ENCODE measurements at regions not wholly inside any gene's neighbourhood (a gene's known extent, or its start where the extent isn't known, plus 50 kb on each side); places are given as distances from the start of the nearest gene placed in this dataset.

- intact Hi-C loops (cut with micrococcal nuclease) = no loop called here
- Histone ChIP-seq H3K9me2 (replicated peaks; ENCODE audit: low read length) (no peaks in the 10 kb centered on the region), H3K9me3 (ENCODE audit: low read length) (no peaks in the 10 kb centered on the region), H3K9ac (ENCODE audit: low read length) (no peak overlapping the region), H3K36me3 (ENCODE audit: low read depth, low read length) (no peaks in the 10 kb centered on the region), H3K27me3 (ENCODE audit: low read length) (no peaks in the 10 kb centered on the region), H2AFZ (ENCODE audit: low read length) (no peak overlapping the region), H3F3A (ENCODE audit: low read length, unreplicated experiment) (no peaks in the 10 kb centered on the region), H3K4me1 (ENCODE audit: insufficient read depth, low read length) (no peaks in the 10 kb centered on the region), H3K27ac (ENCODE audit: low read length) (no peak overlapping the region), H3K4me3 (ENCODE audit: low read length) (no peak overlapping the region), H4K20me1 (ENCODE audit: low read length) (no peaks in the 10 kb centered on the region), H3K4me2 (ENCODE audit: low read length) (no peak overlapping the region), H3K79me2 (ENCODE audit: low read length) (no peaks in the 10 kb centered on the region)
- ATAC-seq = no peak
- ChIA-PET POLR2A (ENCODE audit: unreplicated experiment) (no interaction called here), CTCF (no interaction called here)
- DNase-seq = no peak
- no TSS peak for BruUV-seq (replicated peaks)
- TF ChIP-seq EZH2phosphoT487 (IDR thresholded peaks at IDR 0.05; ENCODE audit: borderline replicate concordance, low read length) (no peak), CTCF (conservative IDR thresholded peaks at IDR 0.05; ENCODE audit: low read depth, low read length) (no peak), EZH2 (IDR thresholded peaks at IDR 0.05; ENCODE audit: low read length, unreplicated experiment) (no peak)
These were observed 731.7 kb upstream of the RAB6C start for GRCh38 chr2:129247751-129248150.

GRCh38 chr2:129248198-129248597 lies 731.3 kb upstream of the RAB6C start:
- ChIA-PET CTCF (no interaction called here), POLR2A (ENCODE audit: unreplicated experiment) (no interaction called here)
- DNase-seq = no peak
- ATAC-seq = no peak
- Histone ChIP-seq H3F3A (ENCODE audit: low read length, unreplicated experiment) (no peaks in the 10 kb centered on the region), H2AFZ (ENCODE audit: low read length) (no peak overlapping the region), H3K9ac (ENCODE audit: low read length) (no peak overlapping the region), H3K27ac (ENCODE audit: low read length) (no peak overlapping the region), H3K27me3 (ENCODE audit: low read length) (no peaks in the 10 kb centered on the region), H3K9me2 (replicated peaks; ENCODE audit: low read length) (no peaks in the 10 kb centered on the region), H3K36me3 (ENCODE audit: low read depth, low read length) (no peaks in the 10 kb centered on the region), H3K4me2 (ENCODE audit: low read length) (no peak overlapping the region), H4K20me1 (ENCODE audit: low read length) (no peaks in the 10 kb centered on the region), H3K4me3 (ENCODE audit: low read length) (no peak overlapping the region), H3K4me1 (ENCODE audit: insufficient read depth, low read length) (no peaks in the 10 kb centered on the region), H3K79me2 (ENCODE audit: low read length) (no peaks in the 10 kb centered on the region), H3K9me3 (ENCODE audit: low read length) (no peaks in the 10 kb centered on the region)
- TF ChIP-seq EZH2 (IDR thresholded peaks at IDR 0.05; ENCODE audit: low read length, unreplicated experiment) = no peak
- intact Hi-C loops (cut with micrococcal nuclease) = no loop called here
- BruUV-seq (replicated peaks) = no TSS peak

GRCh38 chr2:129252781-129253460 lies 726.5 kb upstream of the RAB6C start:
- H3K4me3 ChIP-seq (ENCODE audit: low read length) = no peak overlapping the region
- H3K27me3 ChIP-seq (ENCODE audit: low read length) = no peaks in the 10 kb centered on the region
- intact Hi-C loops (cut with micrococcal nuclease) = no loop called here
- H3K9me3 ChIP-seq (ENCODE audit: low read length) = no peaks in the 10 kb centered on the region
- no TSS peak for BruUV-seq (replicated peaks)
- H3K4me1 ChIP-seq (ENCODE audit: insufficient read depth, low read length) = no peaks in the 10 kb centered on the region
- ChIA-PET POLR2A (ENCODE audit: unreplicated experiment) (no interaction called here), CTCF (no interaction called here)
- peaks cover 2% of the 10 kb centered on the region; the same call in 1 of the 2 replicates for H3K36me3 ChIP-seq (ENCODE audit: low read depth, low read length)
- DNase-seq (no peak), ATAC-seq (no peak)
- no peaks in the 10 kb centered on the region for H3F3A ChIP-seq (ENCODE audit: low read length, unreplicated experiment)
- H3K27ac ChIP-seq (ENCODE audit: low read length) = no peak overlapping the region
- H3K9ac ChIP-seq (ENCODE audit: low read length) = no peak overlapping the region
- H2AFZ ChIP-seq (ENCODE audit: low read length) = no peak overlapping the region
- H3K79me2 ChIP-seq (ENCODE audit: low read length) = no peaks in the 10 kb centered on the region
- H4K20me1 ChIP-seq (ENCODE audit: low read length) = no peaks in the 10 kb centered on the region
- TF ChIP-seq EZH2phosphoT487 (IDR thresholded peaks at IDR 0.05; ENCODE audit: borderline replicate concordance, low read length) (no peak), EZH2 (IDR thresholded peaks at IDR 0.05; ENCODE audit: low read length, unreplicated experiment) (no peak), CTCF (conservative IDR thresholded peaks at IDR 0.05; ENCODE audit: low read depth, low read length) (no peak)
- no peak overlapping the region for H3K4me2 ChIP-seq (ENCODE audit: low read length)
- no peaks in the 10 kb centered on the region for H3K9me2 ChIP-seq (replicated peaks; ENCODE audit: low read length)
